Cardiac muscle cell (in vitro differentiated cells and primary cell): ENCODE measurements at regions not wholly inside any gene's neighbourhood (a gene's known extent, or its start where the extent isn't known, plus 50 kb on each side); places are given as distances from the start of the nearest gene placed in this dataset.
A peak's percentile ranks its signal among the peaks of the same experiment; 100 is the strongest.

Experiments used
- DNase-seq, 2 donors: peaks; one replicate each; pipeline versions ENCODE4 v3.0.0 to v3.0.0-alpha.2; 2010 to 2017; ENCODE audit warnings: low read depth in 1 of 2, low spot score in 1 of 2
- H3K27ac ChIP-seq: fragments of 200-600 bp; sonication (generic); 2 replicates; pipeline ENCODE4 v1.5.1; 2016
- H3K27me3 ChIP-seq: fragments of 200-600 bp; sonication (generic); 2 replicates; pipeline ENCODE4 v1.6.0; 2016; ENCODE audit warnings: control low read depth
- H3K36me3 ChIP-seq: fragments of 200-600 bp; sonication (generic); 2 replicates; pipeline ENCODE4 v1.5.1; 2016; ENCODE audit warnings: control low read depth
- H3K4me1 ChIP-seq: fragments of 200-600 bp; sonication (generic); 2 replicates; pipeline ENCODE4 v1.8.1; 2017; ENCODE audit warnings: low read depth, mild to moderate bottlenecking, mixed run types
- H3K4me3 ChIP-seq: fragments of 200-600 bp; sonication (generic); 2 replicates; pipeline ENCODE4 v1.5.1; 2016; ENCODE audit warnings: mild to moderate bottlenecking
- H3K9me3 ChIP-seq: fragments of 200-600 bp; sonication (generic); 2 replicates; pipeline ENCODE4 v1.5.1; 2017; ENCODE audit warnings: low read depth, mild to moderate bottlenecking, control low read depth
- TF ChIP-seq, protein P1 (sequence below): IDR thresholded peaks from 2 replicates; pipeline ENCODE4 v1.5.1; 2012; ENCODE audit warnings: low read depth, mild to moderate bottlenecking, low read length

DNA sequence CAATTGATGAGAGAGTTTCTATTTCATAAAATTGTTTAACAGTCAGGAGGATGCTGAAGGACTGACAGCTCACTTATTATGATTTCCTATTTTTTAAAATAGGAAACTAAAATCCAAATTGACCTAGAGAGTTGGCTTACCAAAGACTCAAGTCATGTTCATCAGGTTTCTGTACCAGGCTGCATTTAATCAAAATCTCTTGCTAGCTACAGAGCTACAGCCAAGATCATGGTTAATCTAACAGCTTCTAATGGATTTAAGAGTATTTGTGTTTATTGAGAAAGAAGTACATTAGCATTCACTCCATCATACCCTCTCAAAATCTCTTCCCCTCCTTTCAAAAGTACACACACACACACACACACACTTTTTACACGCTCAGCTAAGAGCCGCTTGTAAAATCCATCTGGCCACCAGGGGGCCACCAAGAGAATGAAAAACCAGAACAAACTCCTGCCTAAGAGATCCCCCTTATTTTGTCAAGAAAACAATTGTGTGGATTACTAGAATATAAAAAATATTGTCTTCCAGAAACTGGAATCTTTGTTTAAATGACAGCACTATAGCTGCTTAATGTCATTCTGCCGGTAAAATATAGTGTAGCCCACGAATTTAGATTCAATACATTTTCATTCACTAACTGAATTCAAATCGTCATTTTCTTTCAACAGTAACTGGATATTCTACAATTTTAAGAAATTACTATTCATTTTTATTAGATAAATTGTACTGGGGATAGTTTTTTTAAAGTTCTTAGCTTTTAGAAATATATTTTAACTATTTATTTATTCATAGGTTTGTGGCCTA lies 334.0 kb downstream of the BTG1 start:
- no peaks in the 10 kb centered on the region for H3K27me3 ChIP-seq
- TF ChIP-seq, protein P1, sequence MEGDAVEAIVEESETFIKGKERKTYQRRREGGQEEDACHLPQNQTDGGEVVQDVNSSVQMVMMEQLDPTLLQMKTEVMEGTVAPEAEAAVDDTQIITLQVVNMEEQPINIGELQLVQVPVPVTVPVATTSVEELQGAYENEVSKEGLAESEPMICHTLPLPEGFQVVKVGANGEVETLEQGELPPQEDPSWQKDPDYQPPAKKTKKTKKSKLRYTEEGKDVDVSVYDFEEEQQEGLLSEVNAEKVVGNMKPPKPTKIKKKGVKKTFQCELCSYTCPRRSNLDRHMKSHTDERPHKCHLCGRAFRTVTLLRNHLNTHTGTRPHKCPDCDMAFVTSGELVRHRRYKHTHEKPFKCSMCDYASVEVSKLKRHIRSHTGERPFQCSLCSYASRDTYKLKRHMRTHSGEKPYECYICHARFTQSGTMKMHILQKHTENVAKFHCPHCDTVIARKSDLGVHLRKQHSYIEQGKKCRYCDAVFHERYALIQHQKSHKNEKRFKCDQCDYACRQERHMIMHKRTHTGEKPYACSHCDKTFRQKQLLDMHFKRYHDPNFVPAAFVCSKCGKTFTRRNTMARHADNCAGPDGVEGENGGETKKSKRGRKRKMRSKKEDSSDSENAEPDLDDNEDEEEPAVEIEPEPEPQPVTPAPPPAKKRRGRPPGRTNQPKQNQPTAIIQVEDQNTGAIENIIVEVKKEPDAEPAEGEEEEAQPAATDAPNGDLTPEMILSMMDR = peak; percentile 85
- no peak overlapping the region for H3K27ac ChIP-seq
- no peak overlapping the region for H3K4me3 ChIP-seq
- peak; percentile 71 to 80 for DNase-seq
- no peaks in the 10 kb centered on the region for H3K4me1 ChIP-seq
- H3K36me3 ChIP-seq = no peaks in the 10 kb centered on the region
- no peaks in the 10 kb centered on the region for H3K9me3 ChIP-seq

DNA sequence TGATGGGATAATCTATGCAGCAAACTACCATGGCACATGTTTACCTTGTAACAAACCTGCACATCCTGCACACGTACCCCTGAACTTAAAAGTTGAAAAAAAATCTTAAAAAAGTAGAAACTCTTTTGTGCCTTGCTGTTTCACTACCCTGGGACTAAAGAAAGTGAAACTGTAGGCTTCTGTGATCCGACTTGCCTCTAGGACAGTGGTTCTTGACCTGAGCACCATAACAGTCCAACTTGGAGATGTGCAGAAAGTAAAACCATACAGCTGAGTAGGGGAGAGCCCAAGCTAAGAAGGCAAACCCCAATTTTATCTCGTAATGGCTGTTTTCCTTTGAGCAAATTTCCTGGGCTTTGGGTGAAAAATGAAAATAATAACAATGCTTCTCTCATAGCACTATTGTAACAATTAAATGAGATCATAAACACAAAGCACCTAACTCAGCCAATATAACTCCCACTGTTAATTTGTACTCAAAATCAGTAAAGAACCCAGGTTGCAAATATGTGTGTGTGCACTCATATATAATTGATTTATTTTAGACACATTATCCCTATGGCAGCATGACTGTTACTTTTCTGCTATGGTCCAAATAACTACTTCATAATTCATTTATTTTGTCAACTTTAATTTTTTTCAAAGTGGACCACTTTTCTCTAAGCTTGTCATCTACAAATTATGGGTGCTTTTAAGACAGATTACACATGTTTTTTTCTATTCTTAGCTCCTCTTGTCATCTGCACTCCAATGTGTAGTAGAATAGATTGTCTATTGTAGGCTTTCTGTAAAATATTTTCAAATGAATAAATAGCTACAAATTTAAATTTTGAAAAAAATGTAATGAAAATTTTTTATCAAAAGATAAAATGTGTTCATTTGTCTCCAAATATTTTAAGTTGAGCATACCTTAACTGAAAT lies 334.9 kb downstream of the BTG1 start:
- Histone ChIP-seq H3K27ac (no peak overlapping the region), H3K4me3 (no peak overlapping the region), H3K36me3 (no peaks in the 10 kb centered on the region), H3K9me3 (no peaks in the 10 kb centered on the region), H3K4me1 (no peaks in the 10 kb centered on the region), H3K27me3 (no peaks in the 10 kb centered on the region)
- TF ChIP-seq, protein P1 = no peak
- DNase-seq = no peak

DNA sequence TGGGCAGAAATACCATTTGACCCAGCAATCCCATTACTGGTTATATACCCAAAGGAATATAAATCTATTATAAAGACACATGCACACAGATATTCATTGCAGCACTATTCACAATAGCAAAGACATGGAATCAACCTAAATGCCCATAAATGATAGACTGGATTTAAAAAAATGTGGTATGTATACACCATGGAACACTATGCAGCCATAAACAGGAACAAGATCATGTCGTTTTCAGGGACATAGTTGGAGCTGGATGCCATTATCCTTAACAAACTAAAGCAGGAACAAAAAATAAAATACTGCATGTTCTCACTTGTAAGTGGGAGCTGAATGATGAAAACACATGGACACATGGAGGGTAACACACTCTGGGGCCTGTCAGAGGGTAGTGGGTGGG lies 335.6 kb downstream of the BTG1 start:
- no peak overlapping the region for H3K27ac ChIP-seq

DNA sequence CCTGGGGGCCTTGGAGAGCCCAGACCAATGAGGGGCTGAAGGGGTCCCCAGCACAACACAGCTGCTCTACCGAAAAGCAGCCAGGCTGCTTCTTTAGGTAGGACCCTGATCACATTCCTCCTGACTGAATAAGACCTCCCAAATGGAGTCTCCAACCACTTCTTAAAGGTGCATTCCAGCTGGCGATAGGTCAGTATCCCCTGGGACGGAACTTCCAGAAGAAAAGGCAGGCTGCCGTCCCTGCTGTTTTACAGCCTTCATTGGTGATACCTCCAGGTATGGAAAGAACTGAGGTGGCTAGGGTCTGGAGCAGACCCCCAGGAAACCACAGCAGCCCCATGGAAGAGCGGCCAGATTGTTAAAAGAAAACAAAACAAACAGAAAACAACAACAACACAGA lies 340.6 kb downstream of the BTG1 start:
- Histone ChIP-seq H3K27ac (no peak overlapping the region), H3K36me3 (no peaks in the 10 kb centered on the region), H3K9me3 (no peaks in the 10 kb centered on the region), H3K27me3 (no peaks in the 10 kb centered on the region), H3K4me1 (peaks cover 6% of the 10 kb centered on the region), H3K4me3 (no peak overlapping the region)
- TF ChIP-seq, protein P1 = no peak
- DNase-seq = no peak

More for the DNA sequence above, 335.6 kb downstream of the BTG1 start:
- no peaks in the 10 kb centered on the region for H3K27me3 ChIP-seq
- H3K4me1 ChIP-seq = no peaks in the 10 kb centered on the region
- no peak overlapping the region for H3K4me3 ChIP-seq
- H3K9me3 ChIP-seq = no peaks in the 10 kb centered on the region
- no peak for DNase-seq
- TF ChIP-seq, protein P1 = no peak
- no peaks in the 10 kb centered on the region for H3K36me3 ChIP-seq

DNA sequence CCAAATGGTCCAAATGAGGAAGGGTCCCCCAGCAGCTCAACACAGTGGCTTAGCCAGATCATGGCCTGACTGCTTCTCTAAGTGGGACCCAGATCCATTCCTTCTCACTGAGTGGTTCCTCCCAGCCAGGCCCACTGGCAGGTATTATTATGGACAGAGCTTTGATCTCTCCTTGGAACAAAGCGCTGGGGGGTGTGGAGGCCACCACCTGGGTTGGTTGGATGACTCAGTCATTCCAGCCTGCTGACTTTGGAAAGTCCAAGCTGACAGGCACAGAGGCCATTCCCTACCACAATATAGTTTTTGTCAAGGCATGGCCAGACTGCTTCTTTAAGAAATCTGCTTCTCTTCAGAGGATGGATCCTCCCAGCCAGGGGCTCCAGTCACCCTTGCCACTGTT lies 341.1 kb downstream of the BTG1 start:
- TF ChIP-seq, protein P1 = no peak
- H3K27ac ChIP-seq = no peak overlapping the region

More for the DNA sequence above, 341.1 kb downstream of the BTG1 start:
- peaks cover 6% of the 10 kb centered on the region for H3K4me1 ChIP-seq
- no peaks in the 10 kb centered on the region for H3K9me3 ChIP-seq
- H3K4me3 ChIP-seq = no peak overlapping the region
- H3K27me3 ChIP-seq = no peaks in the 10 kb centered on the region
- H3K36me3 ChIP-seq = no peaks in the 10 kb centered on the region
- no peak for DNase-seq
